HG02852 (cell line): ENCODE measurements at regions not wholly inside any gene's neighbourhood (a gene's known extent, or its start where the extent isn't known, plus 50 kb on each side); places are given as distances from the start of the nearest gene placed in this dataset.
"Not testable (repeated sequence)": the region's sequence is repeated elsewhere in the genome, so short reads cannot be mapped to it uniquely, and the experiment has no call there.

ENCODE experiments used
- ATAC-seq: cut with Tn5 transposase; IDR thresholded peaks from one replicate; pipeline ENCODE4 v1.9.1; 2021; ENCODE audit warnings: mild to moderate bottlenecking, moderate library complexity; ENCODE audit not compliant: unreplicated experiment

- ATAC-seq = no peak
Measured at GRCh38 chr4:188282471-188283232, 143.4 kb downstream of the TRIML1 start.

DNA sequence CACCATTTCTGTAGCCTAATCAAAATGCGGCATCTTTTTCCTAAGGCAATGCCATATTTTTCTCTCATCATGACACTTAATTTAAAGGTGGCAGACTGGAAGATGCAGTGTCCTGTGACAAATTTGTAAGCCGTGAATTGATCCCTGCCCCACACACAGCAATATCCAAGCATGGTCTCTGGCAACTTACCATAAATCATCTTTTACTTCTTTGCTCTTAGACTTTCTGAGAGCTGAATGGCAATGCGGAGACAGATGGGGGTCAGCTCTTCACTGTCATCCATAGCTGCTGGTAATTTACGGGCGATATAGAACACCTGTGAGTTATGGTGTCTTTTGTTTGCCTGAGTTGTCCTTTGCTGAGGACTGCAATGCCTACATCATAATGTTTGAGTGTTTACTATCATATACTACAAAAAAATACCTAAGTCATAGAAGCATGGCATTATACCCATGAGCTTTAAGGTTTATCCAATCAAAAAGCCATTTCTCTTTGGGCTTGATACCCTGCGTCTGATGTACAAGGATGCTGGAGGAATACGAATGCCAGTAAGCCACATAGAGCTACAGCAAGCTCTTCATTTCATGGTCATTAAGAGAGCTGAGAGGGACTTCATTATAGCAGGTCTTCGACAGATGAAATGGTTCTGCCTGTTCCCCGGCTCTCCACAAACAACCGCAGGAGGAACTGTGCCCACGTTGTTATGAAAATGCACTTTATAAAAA, 148.1 kb downstream of the TRIML1 start:
- no peak for ATAC-seq

- no peak for ATAC-seq
Measured at GRCh38 chr4:188289531-188290125, 150.4 kb downstream of the TRIML1 start.

DNA sequence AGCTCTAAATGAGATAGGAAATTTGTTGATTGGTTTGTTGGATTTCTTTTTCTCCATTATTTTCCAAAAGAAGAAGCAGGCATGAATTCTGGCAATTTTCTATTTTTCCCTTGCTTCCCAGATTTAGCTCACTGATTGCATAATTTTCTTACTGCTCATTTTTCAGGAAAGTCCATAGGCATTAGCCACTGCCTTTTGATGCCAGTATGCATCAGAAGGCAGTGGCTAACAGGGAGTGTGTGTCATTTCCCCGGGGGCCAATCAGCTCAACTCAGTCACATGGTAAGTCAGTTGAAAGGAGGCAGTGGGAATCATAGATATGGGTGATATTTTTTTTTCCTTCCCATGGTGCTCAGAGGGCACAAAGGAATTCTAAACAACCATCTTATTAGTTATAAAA, 156.7 kb downstream of the TRIML1 start:
- no peak for ATAC-seq

DNA sequence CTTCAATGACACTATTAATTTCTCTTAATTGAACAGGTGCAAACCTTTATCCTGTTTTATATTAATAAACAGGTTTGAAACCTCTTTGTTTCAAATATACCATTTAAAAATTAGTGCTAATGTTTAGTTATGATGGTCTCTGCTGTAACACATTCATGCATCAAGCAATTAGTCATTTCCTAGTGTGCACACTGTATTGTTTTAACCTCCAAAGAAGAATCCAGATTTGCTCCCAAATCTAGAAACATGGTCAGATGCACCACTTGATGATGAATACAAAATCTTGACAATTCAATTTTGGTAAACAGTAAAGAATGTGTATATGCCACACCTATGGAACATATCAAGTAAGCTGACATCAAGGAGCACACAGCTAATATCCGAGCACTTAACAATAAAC, 157.1 kb downstream of the TRIML1 start:
- no peak for ATAC-seq

GRCh38 chr4:188297873-188298272, 158.6 kb downstream of the TRIML1 start:
- no peak for ATAC-seq

DNA sequence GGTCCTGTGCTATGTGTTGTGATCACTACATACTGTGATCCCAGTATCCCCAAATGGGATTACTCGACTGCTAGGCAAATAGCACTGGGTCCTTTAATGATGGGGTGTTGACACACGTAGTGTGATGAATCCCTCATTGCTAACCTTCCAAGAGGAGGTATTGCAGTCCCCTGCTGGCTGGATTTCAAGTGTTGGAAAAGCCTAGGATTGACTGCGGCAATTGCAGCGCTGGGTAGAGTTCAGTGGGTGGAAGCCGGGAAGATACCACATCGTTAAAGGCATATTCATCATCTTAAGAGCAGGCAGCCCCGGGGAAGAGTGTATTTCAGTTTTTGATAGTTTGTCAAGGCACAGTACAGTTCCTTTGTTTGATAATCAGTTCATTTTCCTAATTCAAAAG, 159.9 kb downstream of the TRIML1 start:
- no peak for ATAC-seq

- ATAC-seq = no peak
Measured at GRCh38 chr4:188300385-188300784, 161.1 kb downstream of the TRIML1 start.

DNA sequence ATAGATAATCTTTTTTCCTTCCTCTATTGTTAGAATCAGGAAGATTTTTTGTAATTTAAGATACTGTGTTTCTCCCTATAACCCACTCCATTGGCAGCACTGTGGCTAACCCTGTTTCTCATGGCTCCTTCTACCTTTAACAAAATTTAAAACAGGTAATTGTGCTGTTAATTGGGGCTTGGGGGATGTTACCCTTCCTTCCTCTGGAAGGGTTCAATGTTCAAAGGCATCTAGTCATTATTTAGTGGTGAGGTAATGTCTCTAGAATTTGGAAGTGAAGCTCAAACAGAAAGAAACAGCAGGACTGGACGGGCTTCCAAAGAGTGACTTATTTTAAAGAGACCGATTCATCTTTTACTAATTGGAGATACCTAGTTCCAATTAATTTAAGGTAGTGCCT, 166.4 kb downstream of the TRIML1 start:
- ATAC-seq = no peak

DNA sequence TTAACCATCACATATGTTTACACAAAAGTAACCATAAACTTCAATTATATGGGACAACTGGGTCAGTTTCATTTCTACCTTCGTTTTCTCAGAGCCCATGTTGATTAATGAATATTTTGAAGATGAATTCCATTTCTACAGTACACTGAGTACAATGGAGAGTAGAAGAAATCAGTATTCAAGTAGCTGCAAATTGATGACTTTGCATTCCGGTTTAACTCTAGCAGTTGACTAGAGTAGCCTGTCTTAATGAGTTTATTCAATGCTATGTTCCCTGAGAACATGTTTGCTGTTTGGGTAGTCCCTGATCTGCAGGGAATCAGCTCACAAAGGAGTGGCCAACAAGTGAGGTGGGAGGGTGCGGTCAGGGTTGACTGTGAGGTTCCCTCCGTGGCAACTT, 168.3 kb downstream of the TRIML1 start:
- ATAC-seq = no peak

- ATAC-seq = no peak
Measured at GRCh38 chr4:188308142-188308541, 168.9 kb downstream of the TRIML1 start.

GRCh38 chr4:188316391-188316790, 177.2 kb downstream of the TRIML1 start:
- ATAC-seq = no peak

GRCh38 chr4:188328966-188329365, 189.7 kb downstream of the TRIML1 start:
- no peak for ATAC-seq

DNA sequence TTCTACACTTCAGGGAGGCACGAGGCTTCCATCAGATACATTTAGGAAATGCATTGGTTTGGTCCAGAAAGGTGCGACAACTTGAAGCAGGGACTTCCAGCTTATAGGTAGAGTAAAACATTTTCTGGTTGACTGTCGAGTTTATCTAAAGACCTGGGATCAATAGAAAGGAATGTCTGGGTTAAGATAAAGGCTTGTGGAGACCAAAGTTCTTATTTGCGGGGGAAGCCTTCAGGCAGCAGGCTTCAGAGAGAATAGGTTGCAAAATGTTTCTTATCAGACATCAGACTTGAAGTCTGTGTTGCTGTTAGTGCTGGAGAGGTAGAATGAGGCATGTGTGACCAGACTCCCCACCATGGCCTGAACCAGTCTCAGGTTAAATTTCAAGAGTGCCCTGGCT, 190.3 kb downstream of the TRIML1 start:
- no peak for ATAC-seq

- no peak for ATAC-seq
Measured at GRCh38 chr4:188332265-188332664, 193.0 kb downstream of the TRIML1 start.

- no peak for ATAC-seq
Measured at GRCh38 chr4:188336891-188337290, 197.7 kb downstream of the TRIML1 start.

- no peak for ATAC-seq
Measured at GRCh38 chr4:188341428-188341827, 202.2 kb downstream of the TRIML1 start.

- no peak for ATAC-seq
Measured at GRCh38 chr4:188346171-188346809, 207.0 kb downstream of the TRIML1 start.

GRCh38 chr4:188347339-188347738, 208.1 kb downstream of the TRIML1 start:
- ATAC-seq = no peak

DNA sequence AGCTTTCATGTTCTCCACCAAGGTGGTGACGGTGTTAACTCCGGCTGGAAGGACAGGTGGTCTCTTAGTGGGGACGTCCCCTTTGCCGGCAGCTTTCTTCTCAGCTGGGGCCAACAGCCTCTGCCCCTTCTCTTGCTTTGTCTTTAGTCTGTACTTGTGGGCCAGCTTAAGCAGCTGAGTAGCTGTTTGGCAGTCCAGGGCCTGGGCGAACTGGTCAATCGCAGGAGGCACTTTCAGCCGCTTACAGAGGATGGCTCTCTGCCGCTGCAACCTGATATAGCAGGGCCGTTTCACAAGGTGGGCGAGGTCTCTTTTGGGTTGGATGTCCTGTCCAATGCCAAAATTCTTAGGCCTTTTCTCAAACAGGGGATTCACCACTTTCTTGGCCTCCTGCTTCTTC, 210.3 kb downstream of the TRIML1 start:
- ATAC-seq = not testable (repeated sequence)

DNA sequence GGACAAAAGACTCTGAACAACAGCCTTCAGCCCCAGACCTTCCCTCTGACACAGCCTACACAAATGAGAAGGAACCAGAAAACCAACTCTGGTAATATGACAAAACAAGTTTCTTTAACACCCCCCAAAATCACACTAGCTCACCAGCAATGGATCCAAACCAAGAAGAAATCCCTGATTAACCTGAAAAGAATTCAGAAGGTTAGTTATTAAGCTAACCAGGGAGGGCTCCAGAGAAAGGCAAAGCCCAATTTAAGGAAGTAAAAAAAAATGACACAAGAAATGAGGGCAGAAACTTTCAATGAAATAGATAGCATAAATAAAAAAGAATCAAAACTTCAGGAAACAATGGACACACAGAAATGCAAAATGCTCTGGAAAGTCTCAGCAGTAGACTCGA, 224.0 kb downstream of the TRIML1 start:
- no peak for ATAC-seq

- ATAC-seq = no peak
Measured at GRCh38 chr4:188370777-188371176, 231.5 kb downstream of the TRIML1 start.
